ENCODE measurements at regions not wholly inside any gene's neighbourhood (a gene's known extent, or its start where the extent isn't known, plus 50 kb on each side); places are given as distances from the start of the nearest gene placed in this dataset.

DNA sequence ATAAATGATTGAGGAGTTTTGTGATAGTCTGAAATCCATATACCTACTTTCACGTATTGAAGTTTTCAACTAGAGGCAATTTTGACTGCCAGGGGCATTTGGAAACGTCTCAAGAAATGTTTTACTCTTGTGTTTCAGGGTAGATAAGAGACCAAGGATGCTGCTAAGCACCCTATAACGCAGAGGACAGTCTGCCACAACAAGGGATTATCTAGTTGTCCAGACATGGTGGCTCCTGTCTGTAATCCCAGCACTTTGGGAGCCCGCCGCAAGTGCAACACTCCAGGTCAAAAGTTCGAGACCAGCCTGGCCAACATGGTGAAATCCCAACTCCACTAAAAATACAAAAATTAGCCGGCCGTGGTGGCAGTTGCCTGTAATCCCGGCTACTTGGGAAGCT lies 133.7 kb upstream of the CCNG1 start:
- H3K27ac ChIP-seq (ENCODE audit: low read length): no peak overlapping the region
- ATAC-seq: no peak
- H3K9me3 ChIP-seq (ENCODE audit: control insufficient read depth, insufficient read depth, low read depth, low read length): no peaks in the 10 kb centered on the region
- H3K4me3 ChIP-seq (ENCODE audit: low read depth in 2 of 2, low read length in 2 of 2): no peak overlapping the region
- in situ Hi-C loops (cut with HindIII; ENCODE audit: low pct_unique_long_range_greater_than_20kb, low sequenced_read_pairs) (no loop called here), intact Hi-C loops (cut with micrococcal nuclease; ENCODE audit: unreplicated experiment) (no loop called here)
- H3K4me1 ChIP-seq (ENCODE audit: control insufficient read depth, insufficient read depth, low read length): no peaks in the 10 kb centered on the region
- H3K36me3 ChIP-seq (ENCODE audit: control insufficient read depth, insufficient read depth, low read length): no peaks in the 10 kb centered on the region
- H3K27me3 ChIP-seq (ENCODE audit: control insufficient read depth, insufficient read depth, low read length): no peaks in the 10 kb centered on the region
- ChIA-PET POLR2A (no interaction called here), CTCF (interaction anchor here (0.7 kb wide), 1 partner anchor 34 kb away, joined by 5 read pairs; no protein-coding TSS in a partner anchor)
- TF ChIP-seq TCF7L2 (IDR thresholded peaks at IDR 0.05; ENCODE audit: low read depth, low read length): no peak
- TF ChIP-seq, protein P1, sequence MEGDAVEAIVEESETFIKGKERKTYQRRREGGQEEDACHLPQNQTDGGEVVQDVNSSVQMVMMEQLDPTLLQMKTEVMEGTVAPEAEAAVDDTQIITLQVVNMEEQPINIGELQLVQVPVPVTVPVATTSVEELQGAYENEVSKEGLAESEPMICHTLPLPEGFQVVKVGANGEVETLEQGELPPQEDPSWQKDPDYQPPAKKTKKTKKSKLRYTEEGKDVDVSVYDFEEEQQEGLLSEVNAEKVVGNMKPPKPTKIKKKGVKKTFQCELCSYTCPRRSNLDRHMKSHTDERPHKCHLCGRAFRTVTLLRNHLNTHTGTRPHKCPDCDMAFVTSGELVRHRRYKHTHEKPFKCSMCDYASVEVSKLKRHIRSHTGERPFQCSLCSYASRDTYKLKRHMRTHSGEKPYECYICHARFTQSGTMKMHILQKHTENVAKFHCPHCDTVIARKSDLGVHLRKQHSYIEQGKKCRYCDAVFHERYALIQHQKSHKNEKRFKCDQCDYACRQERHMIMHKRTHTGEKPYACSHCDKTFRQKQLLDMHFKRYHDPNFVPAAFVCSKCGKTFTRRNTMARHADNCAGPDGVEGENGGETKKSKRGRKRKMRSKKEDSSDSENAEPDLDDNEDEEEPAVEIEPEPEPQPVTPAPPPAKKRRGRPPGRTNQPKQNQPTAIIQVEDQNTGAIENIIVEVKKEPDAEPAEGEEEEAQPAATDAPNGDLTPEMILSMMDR (IDR thresholded peaks at IDR 0.05): no peak
- no peak for TF ChIP-seq SIN3A (IDR thresholded peaks at IDR 0.05; ENCODE audit: borderline replicate concordance, insufficient read depth, low read depth, low read length)
- BruUV-seq (replicated peaks): no TSS peak
- DNase-seq (ENCODE audit: low read depth, low spot score): no peak

DNA sequence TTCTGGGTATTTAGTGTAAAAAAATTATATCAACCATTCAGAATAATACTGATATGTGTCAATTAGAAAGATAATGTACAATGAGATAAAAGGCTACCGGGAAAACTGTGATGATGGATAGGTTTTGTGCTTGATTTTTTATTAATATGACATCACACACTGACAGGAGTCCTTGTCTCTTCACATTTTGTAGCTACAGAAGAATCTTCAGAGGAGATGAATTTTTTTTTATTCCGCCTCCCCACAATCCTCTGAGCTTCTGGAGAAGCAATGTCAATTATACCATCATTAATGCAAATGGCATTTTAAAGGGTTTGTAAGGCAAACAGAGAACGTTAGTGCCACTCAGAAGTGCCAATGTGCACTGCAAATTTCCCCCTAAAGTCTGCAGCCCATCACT lies 131.7 kb upstream of the CCNG1 start:
- CTCF ChIA-PET: no interaction called here
- POLR2A ChIA-PET: no interaction called here
- ATAC-seq (no peak), DNase-seq (ENCODE audit: low read depth, low spot score) (no peak)
- intact Hi-C loops (cut with micrococcal nuclease; ENCODE audit: unreplicated experiment) (no loop called here), in situ Hi-C loops (cut with HindIII; ENCODE audit: low pct_unique_long_range_greater_than_20kb, low sequenced_read_pairs) (no loop called here)
- no TSS peak for BruUV-seq (replicated peaks)
- Histone ChIP-seq H3K36me3 (ENCODE audit: control insufficient read depth, insufficient read depth, low read length) (no peaks in the 10 kb centered on the region), H3K9me3 (ENCODE audit: control insufficient read depth, insufficient read depth, low read depth, low read length) (no peaks in the 10 kb centered on the region), H3K4me3 (ENCODE audit: low read depth in 2 of 2, low read length in 2 of 2) (no peak overlapping the region), H3K27me3 (ENCODE audit: control insufficient read depth, insufficient read depth, low read length) (no peaks in the 10 kb centered on the region), H3K4me1 (ENCODE audit: control insufficient read depth, insufficient read depth, low read length) (no peaks in the 10 kb centered on the region), H3K27ac (ENCODE audit: low read length) (no peak overlapping the region)
- TF ChIP-seq TCF7L2 (IDR thresholded peaks at IDR 0.05; ENCODE audit: low read depth, low read length) (no peak), POLR2AphosphoS5 (IDR thresholded peaks at IDR 0.05; ENCODE audit: low read depth, low read length) (no peak), SIN3A (IDR thresholded peaks at IDR 0.05; ENCODE audit: borderline replicate concordance, insufficient read depth, low read depth, low read length) (no peak)
- TF ChIP-seq, protein P1 (IDR thresholded peaks at IDR 0.05): no peak
- TF ChIP-seq, protein P2, sequence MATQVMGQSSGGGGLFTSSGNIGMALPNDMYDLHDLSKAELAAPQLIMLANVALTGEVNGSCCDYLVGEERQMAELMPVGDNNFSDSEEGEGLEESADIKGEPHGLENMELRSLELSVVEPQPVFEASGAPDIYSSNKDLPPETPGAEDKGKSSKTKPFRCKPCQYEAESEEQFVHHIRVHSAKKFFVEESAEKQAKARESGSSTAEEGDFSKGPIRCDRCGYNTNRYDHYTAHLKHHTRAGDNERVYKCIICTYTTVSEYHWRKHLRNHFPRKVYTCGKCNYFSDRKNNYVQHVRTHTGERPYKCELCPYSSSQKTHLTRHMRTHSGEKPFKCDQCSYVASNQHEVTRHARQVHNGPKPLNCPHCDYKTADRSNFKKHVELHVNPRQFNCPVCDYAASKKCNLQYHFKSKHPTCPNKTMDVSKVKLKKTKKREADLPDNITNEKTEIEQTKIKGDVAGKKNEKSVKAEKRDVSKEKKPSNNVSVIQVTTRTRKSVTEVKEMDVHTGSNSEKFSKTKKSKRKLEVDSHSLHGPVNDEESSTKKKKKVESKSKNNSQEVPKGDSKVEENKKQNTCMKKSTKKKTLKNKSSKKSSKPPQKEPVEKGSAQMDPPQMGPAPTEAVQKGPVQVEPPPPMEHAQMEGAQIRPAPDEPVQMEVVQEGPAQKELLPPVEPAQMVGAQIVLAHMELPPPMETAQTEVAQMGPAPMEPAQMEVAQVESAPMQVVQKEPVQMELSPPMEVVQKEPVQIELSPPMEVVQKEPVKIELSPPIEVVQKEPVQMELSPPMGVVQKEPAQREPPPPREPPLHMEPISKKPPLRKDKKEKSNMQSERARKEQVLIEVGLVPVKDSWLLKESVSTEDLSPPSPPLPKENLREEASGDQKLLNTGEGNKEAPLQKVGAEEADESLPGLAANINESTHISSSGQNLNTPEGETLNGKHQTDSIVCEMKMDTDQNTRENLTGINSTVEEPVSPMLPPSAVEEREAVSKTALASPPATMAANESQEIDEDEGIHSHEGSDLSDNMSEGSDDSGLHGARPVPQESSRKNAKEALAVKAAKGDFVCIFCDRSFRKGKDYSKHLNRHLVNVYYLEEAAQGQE (IDR thresholded peaks at IDR 0.05; ENCODE audit: insufficient read depth in 1 of 2, low read depth in 2 of 2, low read length in 1 of 2): no peak

Measured in Panc1 (cell line).